ENCODE measurements at regions not wholly inside any gene's neighbourhood (a gene's known extent, or its start where the extent isn't known, plus 50 kb on each side); places are given as distances from the start of the nearest gene placed in this dataset.

GRCh38 chr3:146705225-146705624 is 100.1 kb upstream of the PLSCR5 start:
- CTCF ChIA-PET: no interaction called here
- H2AFZ ChIP-seq (ENCODE audit: low read depth): no peak overlapping the region

DNA sequence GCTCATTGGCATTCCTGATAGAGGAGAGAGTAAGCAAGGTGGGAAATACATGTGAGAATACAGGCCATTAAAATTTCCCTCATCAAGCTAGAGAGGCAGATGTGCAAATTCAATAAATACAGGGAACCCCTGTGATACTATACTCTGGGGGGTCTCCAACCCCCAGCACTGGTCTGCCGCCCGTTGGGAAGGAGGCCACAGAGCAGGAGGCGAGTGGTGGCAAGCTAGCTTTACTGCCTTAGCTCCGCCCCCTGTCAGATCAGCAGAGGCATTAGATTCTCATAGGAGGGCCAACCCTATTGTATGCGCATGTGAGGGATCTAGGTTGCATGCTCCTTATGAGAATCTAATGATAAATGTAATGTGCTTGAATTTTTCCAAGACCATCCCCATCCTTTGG is 97.1 kb upstream of the PLSCR5 start:
- H3K27ac ChIP-seq (ENCODE audit: low read depth in 2 of 2, low read length in 1 of 2): no peak overlapping the region
- no peak overlapping the region for H2AFZ ChIP-seq (ENCODE audit: low read depth)
- H3K79me2 ChIP-seq (ENCODE audit: insufficient read depth): no peaks in the 10 kb centered on the region
- no peaks in the 10 kb centered on the region for H3K9me2 ChIP-seq
- no peaks in the 10 kb centered on the region for H3K36me3 ChIP-seq (replicated peaks in 1 of 2; ENCODE audit: control insufficient read depth in 1 of 2, insufficient read depth in 2 of 2, low read length in 1 of 2)
- no peaks in the 10 kb centered on the region for H3K4me1 ChIP-seq (ENCODE audit: control insufficient read depth in 1 of 2, insufficient read depth in 2 of 2, low read depth in 1 of 2, low read length in 1 of 2)
- H3K9me3 ChIP-seq: no peaks in the 10 kb centered on the region
- WGBS (ENCODE audit: low lambda C conversion rate): 13% methylated on average over 3 of the region's 5 CpGs
- CTCF ChIA-PET: no interaction called here
- H3K9ac ChIP-seq: no peak overlapping the region
- H3K4me3 ChIP-seq (ENCODE audit: low read depth in 2 of 2, low read length in 1 of 2): no peak overlapping the region
- POLR2A ChIA-PET: no interaction called here
- no peaks in the 10 kb centered on the region for H4K20me1 ChIP-seq (ENCODE audit: insufficient read depth)
- no peaks in the 10 kb centered on the region for H3K27me3 ChIP-seq (ENCODE audit: insufficient read depth)
- DNase-seq: no peak
- no peak overlapping the region for H3K4me2 ChIP-seq
- TF ChIP-seq YY1 (IDR thresholded peaks at IDR 0.05; ENCODE audit: low read depth) (no peak), RXRA (IDR thresholded peaks at IDR 0.05; ENCODE audit: borderline replicate concordance, low read depth) (no peak), MEF2A (IDR thresholded peaks at IDR 0.05; ENCODE audit: borderline replicate concordance, low read depth) (no peak), FOSL2 (IDR thresholded peaks at IDR 0.05; ENCODE audit: borderline replicate concordance, low read depth) (no peak), PBX3 (IDR thresholded peaks at IDR 0.05) (no peak), RAD21 (IDR thresholded peaks at IDR 0.05; ENCODE audit: low read length) (no peak), SMC3 (IDR thresholded peaks at IDR 0.05; ENCODE audit: low read depth, low read length) (no peak), TEAD4 (IDR thresholded peaks at IDR 0.05; ENCODE audit: borderline replicate concordance, insufficient read depth) (no peak), RCOR1 (IDR thresholded peaks at IDR 0.05; ENCODE audit: low read length) (no peak)
- TF ChIP-seq, protein P1, sequence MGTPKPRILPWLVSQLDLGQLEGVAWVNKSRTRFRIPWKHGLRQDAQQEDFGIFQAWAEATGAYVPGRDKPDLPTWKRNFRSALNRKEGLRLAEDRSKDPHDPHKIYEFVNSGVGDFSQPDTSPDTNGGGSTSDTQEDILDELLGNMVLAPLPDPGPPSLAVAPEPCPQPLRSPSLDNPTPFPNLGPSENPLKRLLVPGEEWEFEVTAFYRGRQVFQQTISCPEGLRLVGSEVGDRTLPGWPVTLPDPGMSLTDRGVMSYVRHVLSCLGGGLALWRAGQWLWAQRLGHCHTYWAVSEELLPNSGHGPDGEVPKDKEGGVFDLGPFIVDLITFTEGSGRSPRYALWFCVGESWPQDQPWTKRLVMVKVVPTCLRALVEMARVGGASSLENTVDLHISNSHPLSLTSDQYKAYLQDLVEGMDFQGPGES (IDR thresholded peaks at IDR 0.05; ENCODE audit: low read depth, low read length): no peak
- TF ChIP-seq, protein P2, sequence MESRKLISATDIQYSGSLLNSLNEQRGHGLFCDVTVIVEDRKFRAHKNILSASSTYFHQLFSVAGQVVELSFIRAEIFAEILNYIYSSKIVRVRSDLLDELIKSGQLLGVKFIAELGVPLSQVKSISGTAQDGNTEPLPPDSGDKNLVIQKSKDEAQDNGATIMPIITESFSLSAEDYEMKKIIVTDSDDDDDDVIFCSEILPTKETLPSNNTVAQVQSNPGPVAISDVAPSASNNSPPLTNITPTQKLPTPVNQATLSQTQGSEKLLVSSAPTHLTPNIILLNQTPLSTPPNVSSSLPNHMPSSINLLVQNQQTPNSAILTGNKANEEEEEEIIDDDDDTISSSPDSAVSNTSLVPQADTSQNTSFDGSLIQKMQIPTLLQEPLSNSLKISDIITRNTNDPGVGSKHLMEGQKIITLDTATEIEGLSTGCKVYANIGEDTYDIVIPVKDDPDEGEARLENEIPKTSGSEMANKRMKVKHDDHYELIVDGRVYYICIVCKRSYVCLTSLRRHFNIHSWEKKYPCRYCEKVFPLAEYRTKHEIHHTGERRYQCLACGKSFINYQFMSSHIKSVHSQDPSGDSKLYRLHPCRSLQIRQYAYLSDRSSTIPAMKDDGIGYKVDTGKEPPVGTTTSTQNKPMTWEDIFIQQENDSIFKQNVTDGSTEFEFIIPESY (IDR thresholded peaks at IDR 0.05; ENCODE audit: borderline replicate concordance, low read depth): no peak
- H3F3A ChIP-seq (replicated peaks; ENCODE audit: insufficient read depth): no peaks in the 10 kb centered on the region

More at GRCh38 chr3:146705225-146705624, 100.1 kb upstream of the PLSCR5 start:
- no peaks in the 10 kb centered on the region for H3K36me3 ChIP-seq (replicated peaks in 1 of 2; ENCODE audit: control insufficient read depth in 1 of 2, insufficient read depth in 2 of 2, low read length in 1 of 2)
- H3K27me3 ChIP-seq (ENCODE audit: insufficient read depth): no peaks in the 10 kb centered on the region
- no peaks in the 10 kb centered on the region for H3K9me2 ChIP-seq
- no peaks in the 10 kb centered on the region for H3K4me1 ChIP-seq (ENCODE audit: control insufficient read depth in 1 of 2, insufficient read depth in 2 of 2, low read depth in 1 of 2, low read length in 1 of 2)
- H3K79me2 ChIP-seq (ENCODE audit: insufficient read depth): no peaks in the 10 kb centered on the region
- DNase-seq: no peak
- H3K9me3 ChIP-seq: no peaks in the 10 kb centered on the region
- POLR2A ChIA-PET: no interaction called here
- no peak overlapping the region for H3K4me3 ChIP-seq (ENCODE audit: low read depth in 2 of 2, low read length in 1 of 2)
- 4% methylated on average over 2 of the region's 2 CpGs for WGBS (ENCODE audit: low lambda C conversion rate)
- TF ChIP-seq TAF1 (IDR thresholded peaks at IDR 0.05; ENCODE audit: borderline replicate concordance, low read depth, low read length) (no peak), POLR2AphosphoS5 (IDR thresholded peaks at IDR 0.05; ENCODE audit: low read depth, low read length) (no peak), NFIC (IDR thresholded peaks at IDR 0.05; ENCODE audit: borderline replicate concordance) (no peak), USF1 (IDR thresholded peaks at IDR 0.05; ENCODE audit: borderline replicate concordance, low read depth) (no peak), PBX3 (IDR thresholded peaks at IDR 0.05) (no peak), JUND (IDR thresholded peaks at IDR 0.05) (no peak), EZH2phosphoT487 (IDR thresholded peaks at IDR 0.05; ENCODE audit: borderline replicate concordance, low read depth) (no peak)
- TF ChIP-seq, protein P3, sequence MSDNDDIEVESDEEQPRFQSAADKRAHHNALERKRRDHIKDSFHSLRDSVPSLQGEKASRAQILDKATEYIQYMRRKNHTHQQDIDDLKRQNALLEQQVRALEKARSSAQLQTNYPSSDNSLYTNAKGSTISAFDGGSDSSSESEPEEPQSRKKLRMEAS (IDR thresholded peaks at IDR 0.05; ENCODE audit: low read depth): no peak
- no peak overlapping the region for H3K9ac ChIP-seq
- no peak overlapping the region for H3K4me2 ChIP-seq
- H4K20me1 ChIP-seq (ENCODE audit: insufficient read depth): no peaks in the 10 kb centered on the region
- no peaks in the 10 kb centered on the region for H3F3A ChIP-seq (replicated peaks; ENCODE audit: insufficient read depth)
- no peak overlapping the region for H3K27ac ChIP-seq (ENCODE audit: low read depth in 2 of 2, low read length in 1 of 2)

Measured in SK-N-SH (cell line).